GM19397 (cell line): ENCODE measurements at regions not wholly inside any gene's neighbourhood (a gene's known extent, or its start where the extent isn't known, plus 50 kb on each side); places are given as distances from the start of the nearest gene placed in this dataset.
"Not testable (repeated sequence)": the region's sequence is repeated elsewhere in the genome, so short reads cannot be mapped to it uniquely, and the experiment has no call there.

Experiments used
- ATAC-seq: cut with Tn5 transposase; IDR thresholded peaks from one replicate; pipeline ENCODE4 v1.9.1; 2021; ENCODE audit warnings: mild to moderate bottlenecking, moderate library complexity; ENCODE audit not compliant: unreplicated experiment

DNA sequence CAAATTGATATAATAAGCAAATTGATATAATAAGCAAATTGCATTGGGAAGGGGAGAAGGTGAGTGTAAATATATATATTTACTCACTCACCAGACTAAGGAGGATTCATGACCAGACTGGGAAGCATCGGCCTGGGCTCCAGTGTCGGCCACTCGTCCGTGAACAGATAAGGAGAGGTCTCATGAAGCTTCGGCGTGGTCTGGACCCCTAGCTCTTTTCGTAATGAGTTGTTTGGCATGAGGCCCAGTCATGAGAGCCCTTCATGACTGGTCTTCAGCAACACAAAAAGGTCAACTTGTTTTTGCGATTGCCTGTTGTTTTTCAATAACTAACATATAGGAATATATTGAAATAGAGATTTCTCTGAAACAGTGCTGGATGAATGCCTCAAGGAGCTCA, 222.9 kb upstream of the KCNK2 start:
- no peak for ATAC-seq

GRCh38 chr1:214861615-214862014, 220.9 kb upstream of the KCNK2 start:
- ATAC-seq: no peak

DNA sequence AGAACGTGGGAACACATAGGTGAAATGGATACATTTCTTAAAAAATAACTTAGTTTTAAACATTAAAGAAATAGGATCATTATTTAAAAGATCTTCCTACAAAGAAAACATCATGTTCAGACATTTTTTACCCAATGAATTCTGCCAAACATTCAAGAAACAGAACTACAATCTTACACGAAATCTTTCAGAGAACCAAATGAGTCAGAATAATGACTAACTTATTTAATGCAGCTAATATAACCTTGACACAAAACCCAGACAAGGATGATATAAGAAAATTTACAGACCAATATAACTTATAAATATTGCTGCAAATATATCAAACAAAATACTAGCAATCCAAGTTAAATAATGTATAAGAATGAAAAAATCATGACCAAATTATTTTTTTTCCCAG, 220.1 kb upstream of the KCNK2 start:
- ATAC-seq: no peak

DNA sequence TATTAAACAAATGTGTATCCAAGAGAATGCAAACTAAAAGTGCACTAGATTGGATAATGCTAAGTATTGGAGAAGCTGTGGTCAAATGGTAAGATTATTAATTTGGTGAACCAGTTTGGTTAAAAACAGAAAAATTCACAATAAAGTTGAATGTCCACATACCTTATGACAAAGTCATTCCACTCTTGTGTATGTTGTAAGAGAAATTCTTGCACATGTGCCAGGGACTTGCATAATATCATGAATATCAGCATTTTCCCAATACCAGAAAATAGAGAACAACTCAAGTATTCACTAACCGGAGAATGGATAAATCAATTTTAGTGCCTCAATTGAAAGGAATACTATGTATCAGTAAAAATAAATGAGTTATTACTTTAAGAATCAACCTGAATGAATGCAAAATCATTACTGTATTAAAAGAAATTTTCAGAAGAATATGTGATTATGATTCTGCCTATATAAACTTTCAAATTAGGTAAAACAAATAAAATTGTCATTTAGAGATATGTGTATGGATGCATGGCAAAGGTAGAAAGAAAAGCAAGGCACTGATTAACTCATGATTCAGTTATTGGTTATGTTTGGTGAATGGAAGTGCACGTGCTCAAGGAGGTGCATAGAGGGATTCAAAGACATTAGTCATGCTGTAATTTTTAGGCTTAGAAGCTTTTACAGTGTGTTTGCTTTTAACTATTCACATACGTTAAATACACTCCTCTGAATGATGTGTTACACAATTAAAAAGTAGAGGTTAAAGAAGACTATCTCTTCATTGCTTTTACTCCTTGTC, 217.4 kb upstream of the KCNK2 start:
- ATAC-seq: no peak

- not testable (repeated sequence) for ATAC-seq
Measured at GRCh38 chr1:214870426-214870825, 212.1 kb upstream of the KCNK2 start.

DNA sequence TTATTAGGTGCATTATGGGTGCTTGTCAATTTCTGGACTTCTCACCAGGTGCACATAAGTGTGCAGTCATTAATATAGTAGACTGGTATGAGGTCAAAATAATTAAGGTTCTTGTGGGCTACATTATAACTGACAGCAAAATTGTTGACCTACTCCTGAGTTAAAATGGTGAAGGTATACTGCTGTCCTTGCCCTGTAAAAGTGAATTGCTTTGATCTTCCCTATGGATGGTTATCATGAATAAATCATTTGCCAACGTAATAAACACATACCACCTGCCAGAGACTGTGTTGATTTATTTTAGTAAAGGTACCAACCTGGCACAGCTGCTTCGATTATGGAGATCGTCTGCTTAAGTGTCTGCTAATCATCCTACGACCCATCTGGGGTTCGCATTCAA, 201.6 kb upstream of the KCNK2 start:
- ATAC-seq: no peak

DNA sequence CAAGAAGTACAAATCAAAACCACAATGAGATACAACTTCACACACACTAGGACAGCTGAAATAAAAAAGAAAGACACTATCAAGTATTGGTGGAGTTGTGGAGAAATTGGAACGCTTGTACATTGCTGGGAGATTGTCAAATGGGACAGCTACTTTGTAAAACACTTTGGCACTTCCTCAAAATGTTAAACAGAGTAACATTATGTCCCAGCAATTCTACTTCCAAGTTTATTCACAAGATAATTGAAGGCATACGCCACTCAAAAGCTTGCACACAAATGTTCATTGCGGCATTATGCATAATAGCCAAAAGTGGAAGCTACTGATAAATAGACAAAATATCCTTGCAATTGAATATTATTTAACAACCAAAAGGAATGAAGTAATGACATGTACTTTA, 199.9 kb upstream of the KCNK2 start:
- ATAC-seq: no peak

- ATAC-seq: no peak
Measured at GRCh38 chr1:214895011-214895600, 187.4 kb upstream of the KCNK2 start.

DNA sequence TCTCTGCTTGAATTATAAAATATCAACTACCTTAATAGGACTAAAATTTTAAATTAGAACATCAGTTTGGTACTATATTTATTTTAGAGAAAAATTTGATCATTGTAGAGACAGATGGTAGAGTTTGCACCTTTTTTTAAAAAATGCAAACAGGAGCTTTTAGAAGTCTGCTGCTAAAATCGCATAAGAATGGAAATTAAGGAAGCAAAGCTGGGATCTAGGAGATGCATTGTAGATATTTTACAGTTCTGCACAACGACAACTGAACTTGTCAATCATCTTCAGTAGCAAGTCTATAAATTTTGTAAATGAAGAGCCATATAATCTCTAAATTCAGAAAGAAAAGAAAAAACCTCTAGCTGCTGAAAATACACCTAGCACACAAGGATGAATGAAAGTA, 185.6 kb upstream of the KCNK2 start:
- no peak for ATAC-seq

DNA sequence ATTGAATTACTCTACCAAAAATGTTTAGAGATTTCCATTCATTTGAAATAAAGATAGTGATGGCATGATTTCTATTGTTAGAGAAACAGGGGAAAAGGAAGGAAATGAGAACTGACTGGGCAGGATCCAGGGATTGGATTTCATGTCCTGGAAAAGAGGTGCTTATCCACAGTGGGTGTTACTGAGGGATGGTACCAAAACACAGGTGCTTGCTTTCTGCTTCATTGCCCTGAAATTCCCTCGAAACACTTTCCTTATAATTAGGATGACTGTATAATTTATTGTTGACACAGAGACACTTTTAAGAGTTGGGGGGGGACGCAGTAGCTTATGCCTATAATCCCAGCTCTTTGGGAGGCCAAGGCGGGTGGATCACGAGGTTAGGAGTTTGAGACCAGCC, 185.0 kb upstream of the KCNK2 start:
- ATAC-seq: no peak

DNA sequence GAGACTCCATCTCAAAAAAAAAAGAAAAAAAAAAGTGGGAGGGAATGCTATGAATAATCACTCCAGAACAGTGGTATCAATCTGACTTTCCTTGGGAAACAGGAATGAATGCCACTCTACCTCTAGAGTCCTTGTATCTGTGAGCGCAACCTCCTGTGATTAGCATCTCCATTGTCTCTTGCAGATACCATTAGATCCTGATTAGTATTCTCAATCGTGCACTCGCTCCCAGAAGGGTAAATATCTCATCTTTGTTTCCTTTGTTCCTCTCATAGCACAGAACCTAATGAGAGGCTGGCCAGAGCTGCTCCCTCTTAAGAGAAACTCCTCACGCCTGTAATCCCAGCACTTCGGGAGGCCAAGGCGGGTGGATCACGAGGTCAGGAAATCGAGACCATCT, 184.4 kb upstream of the KCNK2 start:
- no peak for ATAC-seq

DNA sequence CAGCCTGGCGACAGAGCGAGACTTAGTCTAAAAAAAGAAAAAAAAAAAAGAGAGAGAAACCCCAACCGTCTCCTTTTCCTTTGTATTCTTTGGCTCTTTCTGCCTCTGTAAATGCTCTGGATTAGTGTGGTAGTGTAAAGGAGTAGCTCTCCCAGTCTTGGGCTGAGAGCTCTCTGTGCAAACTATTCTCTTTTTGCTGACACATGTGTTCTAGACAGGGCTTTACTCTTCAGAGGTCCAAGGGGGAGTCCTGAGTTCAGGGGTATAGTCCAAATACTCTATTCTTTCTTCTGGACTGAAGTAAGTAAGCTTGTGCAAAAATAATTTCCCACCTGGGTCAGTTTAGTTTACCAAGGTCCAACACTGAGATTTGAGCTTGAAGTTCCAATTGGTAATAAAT, 183.8 kb upstream of the KCNK2 start:
- no peak for ATAC-seq

DNA sequence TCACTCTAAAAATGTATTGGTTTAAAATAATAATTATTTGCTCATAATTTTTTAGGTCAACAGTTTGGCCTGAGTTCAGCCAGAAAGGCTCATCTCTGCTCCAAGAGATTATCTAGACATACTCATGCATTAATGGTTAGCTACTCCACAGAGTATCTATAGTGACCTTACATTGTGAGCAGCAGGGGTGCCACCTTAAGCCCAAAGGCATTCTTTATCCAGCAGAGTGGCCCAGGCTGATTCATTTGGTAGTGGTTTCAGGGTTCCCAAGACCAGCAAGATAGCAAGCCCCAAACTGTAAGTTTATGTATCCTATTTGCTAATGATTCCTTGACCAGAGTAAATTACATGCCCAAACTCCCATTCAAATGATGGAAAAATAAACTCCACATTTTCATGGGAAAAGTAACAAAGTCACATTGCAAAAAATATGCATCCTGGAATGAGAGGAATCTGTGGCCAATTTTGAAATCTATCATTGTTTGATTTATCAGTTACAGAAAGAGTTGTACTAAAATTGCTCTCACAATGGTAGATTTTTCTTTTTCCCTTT, 182.6 kb upstream of the KCNK2 start:
- no peak for ATAC-seq

GRCh38 chr1:214900590-214900989, 181.9 kb upstream of the KCNK2 start:
- ATAC-seq: no peak

- no peak for ATAC-seq
Measured at GRCh38 chr1:214901718-214902117, 180.8 kb upstream of the KCNK2 start.

DNA sequence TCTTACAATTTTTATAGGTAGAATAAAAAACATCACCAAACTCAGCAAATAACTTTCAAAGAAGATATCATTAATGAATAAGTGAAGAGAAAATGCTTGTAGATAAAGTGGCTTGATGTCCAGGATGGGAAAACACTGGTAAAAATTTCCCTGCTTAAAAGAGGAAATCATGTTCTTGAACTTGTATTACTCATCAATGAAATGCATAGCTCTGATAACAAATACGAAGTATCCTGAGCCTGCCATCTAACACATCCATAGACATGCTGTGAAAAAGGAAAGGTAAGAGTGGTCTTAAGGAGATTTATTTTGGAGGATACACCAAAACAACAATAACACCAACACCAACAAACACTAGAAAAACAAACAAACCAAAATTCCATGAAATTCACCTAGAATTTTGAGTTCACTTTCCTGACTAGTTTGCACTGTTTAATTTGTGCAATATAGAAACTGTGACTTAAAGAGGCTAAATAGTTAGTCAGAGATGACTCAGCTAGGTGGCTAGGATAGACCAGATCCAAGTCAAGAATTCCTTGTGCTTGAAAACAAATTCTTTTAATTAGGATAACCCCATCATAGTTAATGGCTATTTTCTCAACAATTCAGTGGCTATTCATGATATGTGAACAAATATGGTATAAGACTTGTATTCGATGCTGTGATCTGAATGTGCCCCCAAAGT, 179.8 kb upstream of the KCNK2 start:
- ATAC-seq: no peak

- ATAC-seq: no peak
Measured at GRCh38 chr1:214912127-214912526, 170.4 kb upstream of the KCNK2 start.

DNA sequence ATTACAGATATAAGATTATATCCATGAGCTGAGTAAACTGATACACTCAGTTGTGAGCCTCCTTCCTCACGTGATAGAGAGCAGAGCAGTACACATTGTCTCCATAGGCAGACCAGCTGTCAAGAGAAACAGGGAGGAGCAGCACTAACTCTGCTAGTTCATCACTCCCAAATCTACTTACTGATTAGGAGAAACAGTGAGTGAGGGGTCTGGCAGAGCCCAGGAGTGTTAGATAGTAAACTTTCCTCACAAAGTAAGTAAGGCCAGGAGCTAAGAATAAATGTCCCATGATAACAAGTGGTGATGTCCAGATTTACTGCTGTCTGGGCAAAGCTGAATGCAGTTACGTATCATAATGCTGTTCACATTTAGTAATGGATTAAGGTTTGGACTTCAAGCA, 168.6 kb upstream of the KCNK2 start:
- no peak for ATAC-seq

DNA sequence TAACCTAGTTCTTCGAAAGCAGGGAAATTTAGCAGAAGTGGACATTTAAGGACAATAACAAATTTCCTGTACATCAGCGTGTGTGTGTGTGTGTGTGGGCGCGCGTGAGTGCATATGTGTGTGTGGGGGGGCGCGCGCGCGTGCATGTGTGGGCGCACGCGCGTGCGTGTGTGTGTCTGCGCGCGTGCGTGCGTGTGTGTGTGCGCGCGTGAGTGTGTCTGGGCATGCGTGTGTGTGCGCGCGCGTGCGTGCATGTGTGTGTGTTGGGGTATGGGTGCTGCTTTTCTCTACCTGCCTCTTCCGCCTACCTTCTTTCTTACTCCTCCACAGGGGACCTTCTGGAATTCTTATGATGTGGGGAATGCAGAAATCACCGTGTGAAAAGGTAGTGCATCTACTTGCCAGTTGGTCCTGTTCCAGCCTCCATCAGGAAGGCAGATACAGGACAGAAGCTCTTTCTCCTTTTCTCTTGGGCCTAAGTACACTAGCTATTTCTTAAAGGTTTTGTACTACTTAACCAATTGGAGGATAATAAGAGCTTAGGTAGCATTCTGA, 165.4 kb upstream of the KCNK2 start:
- no peak for ATAC-seq

GRCh38 chr1:214918745-214919144, 163.8 kb upstream of the KCNK2 start:
- ATAC-seq: no peak

DNA sequence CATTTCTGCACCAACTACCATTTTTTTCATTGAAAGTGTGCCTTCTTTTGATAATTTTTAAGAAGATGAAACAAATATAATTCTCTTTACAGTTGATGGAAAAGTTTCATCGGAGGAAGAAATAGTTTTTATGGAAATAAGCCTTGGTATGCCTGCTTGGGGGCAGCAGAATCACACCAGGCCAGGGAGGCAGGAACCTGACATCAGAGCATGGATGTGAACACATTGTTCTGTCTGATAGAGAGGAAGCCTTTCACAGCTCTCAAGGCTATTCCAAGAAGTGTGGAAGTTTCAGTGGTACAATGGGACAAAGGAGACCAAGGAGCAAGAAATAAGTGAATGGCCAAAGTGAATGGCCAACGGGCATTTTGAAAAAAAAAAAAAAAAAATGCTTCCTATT, 162.2 kb upstream of the KCNK2 start:
- ATAC-seq: no peak
